ENCODE measurements at regions not wholly inside any gene's neighbourhood (a gene's known extent, or its start where the extent isn't known, plus 50 kb on each side); places are given as distances from the start of the nearest gene placed in this dataset.
"Not testable (repeated sequence)": the region's sequence is repeated elsewhere in the genome, so short reads cannot be mapped to it uniquely, and the experiment has no call there.

DNA sequence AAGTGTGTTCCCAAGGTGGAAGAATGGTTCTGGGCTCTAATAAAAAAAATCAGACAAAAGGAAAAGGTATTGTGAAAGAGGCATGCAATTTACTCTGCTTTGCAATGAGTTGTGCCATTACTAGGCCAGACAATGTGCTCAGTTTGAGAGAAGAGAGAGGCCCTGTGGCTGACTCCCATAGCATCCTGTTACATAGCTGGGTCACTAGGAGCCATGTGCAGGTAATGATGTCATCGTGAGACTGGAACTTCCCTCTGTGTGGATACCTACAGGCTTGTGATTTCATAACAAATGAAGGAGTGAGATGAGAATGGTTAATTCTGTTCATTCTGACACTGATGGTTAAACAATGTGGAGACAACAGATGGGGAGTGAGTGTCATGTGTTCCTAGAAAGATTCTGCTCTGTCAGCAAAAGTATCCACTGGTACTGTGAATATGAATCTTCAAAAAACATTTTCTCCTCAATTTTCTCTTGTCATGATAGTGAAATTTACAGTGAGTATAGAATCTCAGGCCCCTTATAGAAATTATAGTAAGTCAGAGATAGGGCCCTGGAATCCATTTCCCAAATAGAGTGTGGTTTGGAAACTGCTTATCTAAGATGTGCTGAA lies 648.7 kb upstream of the DPPA4 start (continued):
- no peak for TF ChIP-seq FOXP4 (CRISPR knock-in tag; IDR thresholded peaks at IDR 0.05)
- TF ChIP-seq EMX1 (CRISPR knock-in tag; IDR thresholded peaks at IDR 0.05) = no peak
- TF ChIP-seq, protein P1, sequence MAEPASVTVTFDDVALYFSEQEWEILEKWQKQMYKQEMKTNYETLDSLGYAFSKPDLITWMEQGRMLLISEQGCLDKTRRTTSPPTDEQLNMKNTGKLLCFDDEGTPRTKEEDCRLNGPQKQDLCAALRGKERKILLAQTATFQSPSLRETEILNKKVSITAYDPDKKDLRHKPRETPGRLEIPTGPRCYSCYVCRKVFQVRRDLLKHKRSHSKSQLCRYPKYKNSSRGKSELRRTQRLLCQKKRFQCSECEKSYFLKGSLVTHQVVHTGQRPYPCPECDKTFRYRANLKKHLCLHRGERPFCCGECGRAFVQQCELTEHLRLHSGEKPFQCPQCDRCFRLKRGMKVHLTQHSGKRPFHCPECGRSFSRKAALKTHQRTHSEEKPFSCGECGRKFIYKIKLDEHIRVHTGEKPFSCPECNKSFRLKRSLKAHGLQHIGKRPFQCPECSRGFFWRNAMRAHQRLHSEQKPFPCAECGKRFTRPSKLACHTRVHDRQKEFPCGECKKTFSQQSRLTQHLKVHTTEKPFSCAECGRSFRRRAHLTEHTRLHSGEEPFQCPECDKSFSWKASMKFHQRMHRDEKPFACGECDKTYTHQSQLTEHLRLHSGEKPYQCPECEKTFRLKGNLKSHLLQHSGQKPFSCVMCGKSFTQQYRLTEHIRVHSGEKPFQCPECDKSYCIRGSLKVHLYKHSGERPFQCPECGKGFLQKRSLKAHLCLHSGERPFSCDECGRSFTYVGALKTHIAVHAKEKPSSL (CRISPR knock-in tag; conservative IDR thresholded peaks at IDR 0.05) = no peak
- no peak for TF ChIP-seq NFATC4 (CRISPR knock-in tag; IDR thresholded peaks at IDR 0.05)
- TF ChIP-seq ZNF263 (CRISPR knock-in tag; IDR thresholded peaks at IDR 0.05; ENCODE audit: low read depth) = no peak
- TF ChIP-seq TEAD1 (CRISPR knock-in tag; IDR thresholded peaks at IDR 0.05) = no peak

GRCh38 chr3:109994853-109995252 lies 657.5 kb upstream of the DPPA4 start:
- no peak for TF ChIP-seq AFF4 (CRISPR knock-in tag; IDR thresholded peaks at IDR 0.05; ENCODE audit: borderline replicate concordance)
- TF ChIP-seq EMX1 (CRISPR knock-in tag; IDR thresholded peaks at IDR 0.05) = no peak
- no peak overlapping the region for H3K27ac Mint-ChIP-seq

DNA sequence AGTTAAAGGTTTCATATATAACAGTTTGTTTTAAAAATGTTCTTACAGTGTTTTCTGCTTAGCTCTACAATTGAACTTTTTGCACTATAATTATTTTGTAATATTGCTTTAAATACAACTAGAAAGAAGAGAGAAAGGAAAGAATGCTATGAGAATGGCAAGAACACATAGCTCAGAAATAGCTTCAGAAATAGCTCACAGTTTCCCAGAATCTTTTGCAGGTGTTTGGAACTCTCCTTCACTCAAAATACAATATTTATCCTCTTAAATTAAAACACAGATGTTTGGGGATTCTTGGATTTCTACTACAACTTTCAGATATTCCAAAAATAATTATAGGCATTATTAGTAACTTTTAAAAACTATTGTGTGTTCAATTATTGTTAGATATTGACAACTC lies 658.0 kb upstream of the DPPA4 start:
- TF ChIP-seq ZBTB43 (CRISPR knock-in tag; IDR thresholded peaks at IDR 0.05) = no peak
- TF ChIP-seq, protein P2, sequence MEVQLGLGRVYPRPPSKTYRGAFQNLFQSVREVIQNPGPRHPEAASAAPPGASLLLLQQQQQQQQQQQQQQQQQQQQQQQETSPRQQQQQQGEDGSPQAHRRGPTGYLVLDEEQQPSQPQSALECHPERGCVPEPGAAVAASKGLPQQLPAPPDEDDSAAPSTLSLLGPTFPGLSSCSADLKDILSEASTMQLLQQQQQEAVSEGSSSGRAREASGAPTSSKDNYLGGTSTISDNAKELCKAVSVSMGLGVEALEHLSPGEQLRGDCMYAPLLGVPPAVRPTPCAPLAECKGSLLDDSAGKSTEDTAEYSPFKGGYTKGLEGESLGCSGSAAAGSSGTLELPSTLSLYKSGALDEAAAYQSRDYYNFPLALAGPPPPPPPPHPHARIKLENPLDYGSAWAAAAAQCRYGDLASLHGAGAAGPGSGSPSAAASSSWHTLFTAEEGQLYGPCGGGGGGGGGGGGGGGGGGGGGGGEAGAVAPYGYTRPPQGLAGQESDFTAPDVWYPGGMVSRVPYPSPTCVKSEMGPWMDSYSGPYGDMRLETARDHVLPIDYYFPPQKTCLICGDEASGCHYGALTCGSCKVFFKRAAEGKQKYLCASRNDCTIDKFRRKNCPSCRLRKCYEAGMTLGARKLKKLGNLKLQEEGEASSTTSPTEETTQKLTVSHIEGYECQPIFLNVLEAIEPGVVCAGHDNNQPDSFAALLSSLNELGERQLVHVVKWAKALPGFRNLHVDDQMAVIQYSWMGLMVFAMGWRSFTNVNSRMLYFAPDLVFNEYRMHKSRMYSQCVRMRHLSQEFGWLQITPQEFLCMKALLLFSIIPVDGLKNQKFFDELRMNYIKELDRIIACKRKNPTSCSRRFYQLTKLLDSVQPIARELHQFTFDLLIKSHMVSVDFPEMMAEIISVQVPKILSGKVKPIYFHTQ (CRISPR knock-in tag; IDR thresholded peaks at IDR 0.05) = no peak
- no peak for TF ChIP-seq MXD4 (CRISPR knock-in tag; IDR thresholded peaks at IDR 0.05; ENCODE audit: borderline replicate concordance)
- no peak for TF ChIP-seq KAT7 (CRISPR knock-in tag; IDR thresholded peaks at IDR 0.05; ENCODE audit: borderline replicate concordance)
- no peak for TF ChIP-seq JUN (CRISPR knock-in tag; IDR thresholded peaks at IDR 0.05)
- TF ChIP-seq ETV6 (CRISPR knock-in tag; IDR thresholded peaks at IDR 0.05) = no peak
- Mint-ChIP-seq H3K27ac (no peak overlapping the region), H3K9me3 (peaks cover 10% of the 10 kb centered on the region), H3K4me3 (no peak overlapping the region), H3K27me3 (ENCODE audit: low read depth) (no peaks in the 10 kb centered on the region), H3K4me1 (no peaks in the 10 kb centered on the region), H3K36me3 (peaks cover 5% of the 10 kb centered on the region; the same call in 1 of the 2 replicates)
- ChIA-PET POLR2A (interaction anchor here (0.7 kb wide), 1 partner anchor 540 kb away, joined by 5 read pairs; no protein-coding TSS in a partner anchor), CTCF (no interaction called here)
- DNase-seq (ENCODE audit: low spot score) = no peak
- no peak for ATAC-seq

More at GRCh38 chr3:109994853-109995252, 657.5 kb upstream of the DPPA4 start:
- ATAC-seq (no peak), DNase-seq (ENCODE audit: low spot score) (no peak)
- Mint-ChIP-seq H3K4me1 (no peaks in the 10 kb centered on the region), H3K9me3 (peaks cover 10% of the 10 kb centered on the region), H3K4me3 (no peak overlapping the region), H3K27me3 (ENCODE audit: low read depth) (no peaks in the 10 kb centered on the region), H3K36me3 (peaks cover 5% of the 10 kb centered on the region; the same call in 1 of the 2 replicates)
- CTCF ChIA-PET = no interaction called here
- POLR2A ChIA-PET = interaction anchor here (0.7 kb wide), 1 partner anchor 541 kb away, joined by 5 read pairs; no protein-coding TSS in a partner anchor

DNA sequence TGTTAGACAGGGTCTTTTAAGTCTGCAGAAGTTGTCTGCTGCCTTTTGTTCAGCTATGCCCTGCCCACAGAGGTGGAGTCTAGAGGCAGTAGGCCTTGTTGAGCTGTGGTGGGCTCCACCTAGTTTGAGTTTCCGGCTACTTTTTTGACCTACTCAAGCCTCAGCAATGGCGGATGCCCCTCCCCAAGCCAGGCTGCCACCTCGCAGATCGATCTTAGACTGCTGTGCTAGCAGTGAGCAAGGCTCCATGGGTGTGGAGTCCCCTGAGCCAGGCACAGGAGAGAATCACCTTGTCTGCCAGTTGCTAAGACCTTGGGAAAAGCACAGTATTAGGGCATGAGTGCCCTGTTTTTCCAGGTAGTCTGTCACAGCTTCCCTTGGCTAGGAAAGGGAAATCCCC lies 664.6 kb upstream of the DPPA4 start:
- H3K4me1 Mint-ChIP-seq; ATAC-seq; H3K27me3 Mint-ChIP-seq (ENCODE audit: low read depth); H3K4me3 Mint-ChIP-seq; POLR2A ChIA-PET; DNase-seq (ENCODE audit: low spot score); H3K27ac Mint-ChIP-seq; CTCF ChIA-PET: not testable (repeated sequence)
- peaks cover 10% of the 10 kb centered on the region for H3K36me3 Mint-ChIP-seq
- peaks cover 25% of the 10 kb centered on the region for H3K9me3 Mint-ChIP-seq

All from WTC11 (cell line).